ENCODE measurements at regions not wholly inside any gene's neighbourhood (a gene's known extent, or its start where the extent isn't known, plus 50 kb on each side); places are given as distances from the start of the nearest gene placed in this dataset.

DNA sequence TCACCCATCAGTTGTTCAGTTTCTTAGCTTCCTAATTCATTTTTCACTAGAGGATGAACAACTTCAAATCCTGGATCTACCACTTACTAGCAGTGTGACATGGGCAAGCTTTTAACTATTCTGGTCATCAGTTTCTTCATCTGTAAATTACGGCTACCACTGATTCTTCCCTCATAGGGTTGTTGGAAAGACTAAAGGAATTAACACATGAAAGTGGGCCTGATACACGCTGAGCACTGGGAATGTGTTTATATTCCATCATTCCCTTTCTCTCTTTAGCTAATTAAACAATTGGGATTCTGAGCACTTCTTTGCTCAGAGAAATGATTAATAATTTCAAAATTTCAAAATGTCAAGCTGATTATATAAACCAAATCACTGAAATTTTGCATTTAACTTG, 862.3 kb upstream of the GCFC2 start:
- DNase-seq: no peak

DNA sequence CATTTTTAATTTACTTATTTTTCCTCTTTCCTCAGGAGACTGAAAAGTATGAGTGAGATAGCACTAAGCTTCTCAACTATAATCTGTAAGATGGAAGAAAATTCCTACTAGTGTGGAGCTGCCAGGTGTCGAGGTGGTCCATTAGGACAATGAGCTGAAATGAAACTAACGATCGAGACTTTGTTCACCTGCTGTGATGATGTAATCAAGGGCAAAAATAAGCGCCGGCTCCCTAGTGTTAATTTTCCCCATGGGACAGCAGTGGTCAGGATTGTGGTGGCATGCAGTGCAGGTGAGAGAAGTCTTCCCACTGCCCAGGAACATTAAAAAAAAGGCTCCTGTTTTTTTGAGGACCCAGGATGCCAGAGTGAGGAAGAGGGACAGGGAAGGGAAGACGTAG, 859.1 kb upstream of the GCFC2 start:
- no peak for DNase-seq

DNA sequence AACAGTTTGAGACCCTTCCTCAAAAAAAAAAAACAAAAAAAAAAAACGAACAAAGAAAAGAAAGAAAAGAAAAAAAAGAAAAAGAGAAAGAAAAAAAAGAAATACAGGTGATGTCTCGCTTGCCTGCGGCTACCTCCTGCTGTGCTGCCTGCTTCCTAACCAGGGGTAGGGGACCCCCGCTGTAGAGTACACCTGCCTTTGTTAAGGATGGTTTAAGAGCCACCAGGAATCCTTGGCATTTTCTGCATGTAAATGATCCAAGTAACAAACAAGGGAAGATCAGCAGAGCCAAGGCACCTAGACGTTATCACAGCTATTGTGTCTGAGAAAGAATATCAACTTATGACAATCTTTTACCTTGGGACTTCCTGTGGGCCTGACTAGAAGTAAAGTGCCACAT, 856.8 kb upstream of the GCFC2 start:
- DNase-seq: no peak

DNA sequence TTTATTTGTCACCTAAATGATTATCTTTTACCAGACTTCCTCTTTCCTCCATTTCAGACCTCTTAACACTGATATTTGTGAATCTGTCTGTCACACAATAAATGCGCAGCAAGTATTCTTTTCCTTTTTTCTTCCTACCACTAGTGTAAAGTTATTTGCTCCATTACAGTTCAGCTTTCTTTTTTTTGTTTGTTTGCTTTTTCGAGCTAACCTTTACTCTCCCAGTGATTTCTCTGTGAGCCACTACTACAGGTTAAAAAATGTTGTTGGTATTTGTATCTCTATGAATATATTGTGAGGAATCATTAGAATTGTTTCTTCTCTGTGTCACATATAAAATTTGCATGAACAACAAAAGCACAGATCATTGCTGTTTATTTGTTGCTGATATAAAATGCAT, 854.0 kb upstream of the GCFC2 start:
- DNase-seq: no peak

DNA sequence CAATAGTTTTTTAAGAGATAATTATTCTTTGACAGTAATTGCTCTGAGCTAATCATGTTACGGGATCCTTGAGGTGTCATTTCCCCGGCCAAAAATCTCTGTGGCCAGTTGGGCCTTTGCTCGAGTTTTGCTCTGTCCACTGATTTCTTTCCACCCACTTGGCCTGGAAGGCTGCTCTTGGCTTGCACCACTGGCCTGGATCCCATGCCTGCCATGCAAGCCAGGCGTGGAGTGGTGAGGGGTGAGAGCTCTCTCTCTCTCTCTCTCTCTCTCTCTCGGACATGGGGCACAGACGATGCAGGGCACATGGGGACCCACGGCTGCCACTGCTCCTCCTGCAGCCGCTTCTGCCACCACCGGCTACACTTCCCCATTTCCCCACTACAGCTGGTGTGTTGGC, 853.0 kb upstream of the GCFC2 start:
- no peak for DNase-seq

DNA sequence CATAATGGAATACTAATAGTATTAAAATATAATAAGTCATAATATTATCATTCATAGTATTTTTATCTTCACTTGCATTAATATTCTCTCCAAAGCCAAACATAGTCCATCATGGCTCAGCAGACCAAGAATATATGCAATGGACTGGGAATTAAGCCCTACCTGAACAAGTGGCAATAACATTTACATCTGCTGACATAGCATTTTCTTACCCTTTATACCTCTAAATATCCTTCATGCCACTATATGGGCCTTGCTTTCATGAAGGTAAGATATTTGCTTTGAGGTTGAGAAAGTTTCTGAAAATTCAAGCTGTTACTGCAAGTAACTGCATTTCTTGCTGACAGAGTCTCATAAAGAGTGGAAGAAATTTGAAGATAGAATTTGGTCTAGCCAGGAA, 847.4 kb upstream of the GCFC2 start:
- DNase-seq: no peak

DNA sequence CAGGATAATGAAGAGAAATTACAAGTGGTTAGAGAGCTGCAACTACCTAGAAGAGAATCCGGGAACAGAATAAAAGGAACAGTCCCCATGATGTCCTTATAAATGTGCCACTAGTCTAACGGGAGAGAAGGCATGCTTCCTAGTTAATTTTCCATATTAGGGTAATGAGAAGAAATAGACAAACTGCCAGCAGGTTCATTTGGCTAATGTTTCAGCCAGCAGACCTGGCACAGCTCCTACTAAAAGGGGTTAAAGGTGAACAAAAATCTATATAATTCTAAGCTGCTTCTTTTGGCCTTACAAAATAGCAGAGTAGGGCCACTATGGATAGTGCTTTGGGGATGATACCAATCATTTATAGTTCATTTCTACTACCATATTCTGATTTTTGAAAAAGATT, 845.3 kb upstream of the GCFC2 start:
- DNase-seq: no peak

DNA sequence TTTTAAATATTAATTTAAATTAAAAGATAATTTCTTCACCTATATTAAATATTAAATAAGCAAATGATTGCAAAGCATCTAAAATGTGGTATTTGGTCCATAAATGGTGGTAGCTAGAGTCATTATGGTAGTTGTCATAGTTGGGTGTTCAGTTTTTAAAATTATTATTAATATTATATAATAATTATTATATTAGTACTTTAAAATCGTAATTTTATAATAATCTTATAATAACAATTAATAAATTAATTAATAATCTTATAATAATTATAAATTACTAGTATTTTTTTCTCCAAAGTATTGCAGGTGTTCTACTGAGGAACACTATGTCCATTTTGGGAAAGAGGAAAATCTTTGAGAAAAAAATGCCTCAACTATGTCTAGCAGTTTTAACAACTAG, 835.5 kb upstream of the GCFC2 start:
- DNase-seq: no peak

DNA sequence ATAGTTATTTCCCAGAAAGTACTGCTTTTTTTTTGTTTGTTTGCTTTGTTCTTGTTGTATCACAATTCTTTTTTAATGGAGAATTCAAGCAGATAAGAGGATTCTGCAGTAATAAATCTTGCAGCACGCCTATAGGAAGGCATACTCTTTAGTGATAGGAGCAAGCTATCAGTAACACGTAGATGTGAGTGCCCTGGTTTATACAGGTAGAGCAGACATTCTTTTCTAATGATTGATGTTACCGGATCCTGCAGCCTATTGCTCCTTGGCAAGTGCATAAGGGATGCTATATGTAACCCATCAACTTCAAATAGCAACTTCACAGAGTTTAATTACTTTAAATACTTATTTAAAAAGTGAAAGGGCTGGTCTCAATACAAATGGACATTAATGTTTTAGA, 834.2 kb upstream of the GCFC2 start:
- no peak for DNase-seq

DNA sequence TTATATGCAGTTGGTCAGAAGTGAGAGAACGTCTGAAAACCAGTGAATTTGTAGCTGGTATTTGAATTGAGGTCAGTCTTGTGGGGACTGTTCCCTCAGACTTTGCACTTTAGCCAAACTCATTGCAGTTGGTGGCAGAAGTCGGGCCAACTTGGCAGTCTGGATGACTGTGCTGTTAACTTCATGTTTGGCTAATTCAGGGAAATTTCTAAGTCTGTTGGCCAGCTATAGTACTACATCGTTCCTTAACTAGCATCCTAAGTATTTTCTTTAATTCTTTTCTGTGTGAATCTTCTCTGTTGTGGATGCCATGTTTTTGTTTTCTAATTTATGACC, 806.8 kb upstream of the GCFC2 start:
- DNase-seq: no peak

DNA sequence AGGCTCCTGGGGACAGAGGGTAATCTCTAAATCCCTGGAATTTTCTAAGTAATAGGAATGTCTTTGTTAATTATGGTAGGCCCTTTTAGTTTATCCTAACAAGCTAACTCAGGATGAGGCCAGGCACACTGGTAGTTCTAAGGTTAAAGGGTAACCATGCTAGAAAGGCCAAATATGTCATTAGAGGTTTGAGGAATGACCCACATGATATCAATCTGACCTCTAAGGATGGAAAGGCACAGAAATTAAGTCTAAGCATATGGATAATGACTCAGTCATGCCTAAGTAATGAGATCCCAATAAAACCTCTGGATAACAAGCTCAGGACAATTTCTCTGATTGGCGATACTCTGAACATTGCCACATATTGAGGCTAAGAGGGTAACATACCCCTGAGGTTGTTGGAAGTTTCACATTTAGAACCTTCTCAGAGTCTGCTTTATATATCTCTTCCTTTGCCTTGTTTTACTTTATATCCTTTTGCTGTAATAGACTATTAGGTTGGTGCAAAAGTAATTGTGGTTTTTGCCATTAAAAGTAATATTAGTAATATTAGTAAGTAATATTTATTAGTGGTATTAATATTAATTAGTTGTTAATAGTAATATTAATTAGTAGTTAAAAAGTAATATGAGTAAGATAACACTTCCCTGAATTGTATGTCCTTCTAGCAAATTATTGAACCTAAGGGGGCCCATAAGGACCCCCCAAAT, 806.3 kb upstream of the GCFC2 start:
- no peak for DNase-seq

DNA sequence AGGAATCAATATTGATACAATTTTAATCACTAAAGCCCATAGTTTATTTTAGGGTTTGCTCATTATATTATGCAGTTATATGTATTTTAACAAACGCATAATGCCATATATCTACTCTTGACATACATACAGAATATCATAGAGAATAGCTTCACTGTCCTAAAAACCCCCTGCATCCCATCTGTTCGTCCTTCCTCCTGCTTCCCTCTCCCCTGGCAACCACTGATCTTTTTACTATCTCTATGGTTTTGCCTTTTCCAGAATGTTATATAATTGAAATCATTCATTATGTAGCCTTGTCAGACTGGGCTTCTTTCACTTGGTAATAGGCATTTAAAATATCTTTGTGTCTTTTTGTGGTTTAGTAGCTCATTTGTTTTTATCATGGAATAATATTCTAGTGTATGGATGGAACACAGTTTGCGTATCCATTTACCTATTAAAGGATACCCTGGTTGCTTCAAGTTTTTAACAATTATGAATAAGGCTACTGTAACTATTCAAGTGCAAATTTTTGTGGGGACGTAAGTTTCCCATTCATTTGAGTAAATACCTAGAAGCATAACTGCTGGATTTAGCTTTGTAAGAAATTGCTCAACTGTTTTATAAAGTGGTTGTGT, 801.6 kb upstream of the GCFC2 start:
- DNase-seq: no peak

DNA sequence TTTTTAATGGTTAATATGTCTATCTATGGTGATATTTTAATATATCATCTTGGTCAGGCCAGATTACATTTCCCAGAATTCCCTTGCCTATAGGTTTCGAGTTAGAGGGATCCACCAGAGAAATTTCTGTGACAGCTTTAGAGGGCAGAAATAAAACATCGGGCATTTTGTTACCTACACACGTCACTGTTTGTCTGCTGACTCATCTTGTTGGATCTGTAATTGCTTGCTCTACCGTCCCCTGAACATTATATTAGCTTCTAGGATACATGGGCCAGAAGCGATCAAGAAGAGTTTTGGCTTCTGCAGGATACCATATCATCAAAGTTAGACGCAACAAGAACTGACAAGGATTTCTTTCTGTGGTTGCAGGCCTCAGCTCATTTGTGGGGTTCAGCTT, 795.8 kb upstream of the GCFC2 start:
- DNase-seq: no peak

DNA sequence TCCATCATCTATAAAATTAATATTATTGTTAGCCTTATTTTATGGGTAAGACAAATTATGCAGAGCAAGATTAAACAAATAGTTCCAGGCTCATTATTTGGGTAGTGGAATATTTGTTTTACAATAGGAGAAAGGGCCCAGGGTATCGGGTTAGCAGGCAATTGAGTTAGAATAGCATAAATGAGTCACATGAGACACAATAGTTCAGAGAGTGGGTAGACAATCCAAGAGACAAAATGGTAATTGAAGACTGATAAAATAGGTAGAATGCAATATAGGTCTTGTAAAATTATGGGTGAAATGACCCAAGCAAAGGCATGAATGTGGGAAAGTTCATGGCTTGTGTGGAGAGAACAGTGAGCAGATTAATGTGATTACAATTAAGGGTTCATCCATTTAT, 790.9 kb upstream of the GCFC2 start:
- DNase-seq: no peak

DNA sequence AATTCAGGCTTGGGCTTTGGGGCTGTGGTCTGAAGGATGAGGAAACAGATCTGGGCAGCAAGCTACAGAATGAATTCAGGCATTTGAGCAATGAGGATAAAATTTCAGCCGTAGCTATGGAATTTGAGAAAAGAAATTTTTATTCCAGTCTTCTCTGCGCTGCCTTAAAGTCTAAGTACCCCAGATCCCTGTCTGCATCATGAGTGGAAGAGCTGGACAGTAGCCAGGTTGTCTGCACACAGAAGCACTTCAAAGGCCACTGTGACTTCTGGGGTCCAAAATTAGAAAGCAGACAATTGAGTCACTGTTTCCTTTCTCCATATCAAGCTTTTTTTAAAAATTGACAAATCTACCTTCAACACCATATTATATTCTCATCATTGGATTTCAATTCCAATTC, 787.6 kb upstream of the GCFC2 start:
- DNase-seq: no peak

DNA sequence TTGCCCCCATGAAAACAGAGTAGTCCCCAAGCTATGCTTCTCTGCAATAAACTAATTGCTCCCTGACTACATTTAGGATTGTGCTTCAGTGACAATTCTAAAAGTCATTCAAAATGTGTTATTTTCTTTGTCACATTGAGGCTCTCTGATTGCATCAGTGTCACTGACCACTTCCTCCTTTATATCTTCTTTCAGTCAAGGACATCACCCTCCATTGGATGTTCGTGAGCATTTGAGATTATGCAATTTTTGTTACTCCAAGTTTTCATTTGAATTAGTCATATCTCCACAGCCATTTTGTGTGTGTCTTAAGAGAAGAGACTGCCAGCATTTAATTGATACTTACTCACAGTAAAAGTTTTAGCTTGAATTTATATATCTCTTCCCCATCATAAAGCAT, 780.8 kb upstream of the GCFC2 start:
- DNase-seq: no peak

DNA sequence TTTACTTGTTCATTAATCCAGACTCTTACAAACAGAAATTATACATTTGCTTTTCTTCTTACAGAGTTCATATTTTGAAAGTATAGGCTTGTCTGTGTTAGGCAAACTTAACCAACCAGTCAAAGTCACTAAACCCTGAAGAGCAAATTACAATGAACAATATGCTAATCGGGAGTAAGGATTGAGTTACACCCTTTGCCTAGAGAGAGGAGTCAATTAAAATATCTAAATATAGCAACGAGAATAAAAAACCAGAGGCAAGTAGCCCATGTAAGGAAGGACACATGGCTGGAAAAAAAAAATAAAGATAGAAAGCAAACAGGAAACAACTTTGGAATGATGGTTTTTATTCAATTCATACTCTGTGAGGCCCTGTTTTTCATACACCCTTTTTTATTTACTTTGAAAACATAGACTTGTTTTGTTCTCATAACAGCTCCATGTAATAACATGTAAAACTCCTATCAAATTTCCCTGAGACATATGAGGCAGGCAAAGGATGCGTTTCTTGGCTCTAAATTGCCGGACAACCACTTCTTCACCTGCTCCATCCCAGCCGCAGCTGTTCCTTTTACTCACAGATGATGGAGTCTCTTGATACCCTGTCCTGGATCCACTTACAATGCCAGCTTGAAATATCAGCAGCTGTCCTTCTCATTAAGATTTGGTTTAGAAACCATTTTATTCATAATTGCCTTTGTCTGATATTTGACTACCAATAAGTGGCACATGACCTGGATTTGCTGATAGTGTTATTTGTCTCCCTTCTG, 767.7 kb upstream of the GCFC2 start:
- peak; percentile 93 to 97 for DNase-seq

DNA sequence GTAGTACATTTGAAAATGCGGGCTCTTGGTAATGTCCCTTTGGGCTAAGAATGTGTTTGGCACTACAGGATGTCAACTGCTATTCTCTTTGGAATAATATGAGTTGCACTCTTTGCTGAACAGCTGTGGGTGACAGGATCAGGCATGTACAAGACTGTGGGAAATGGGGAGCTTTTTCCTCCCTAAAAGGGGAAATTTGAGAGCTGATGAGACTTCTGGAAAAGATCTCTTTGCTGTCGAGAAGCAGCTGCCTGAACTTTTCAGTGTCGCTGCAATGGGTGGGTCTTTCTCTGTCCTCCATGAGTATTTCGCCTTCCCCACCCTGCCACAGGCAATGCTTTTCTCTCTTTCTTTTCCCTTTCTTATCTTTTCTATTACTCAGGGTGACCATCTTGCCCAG, 762.2 kb upstream of the GCFC2 start:
- DNase-seq: no peak

DNA sequence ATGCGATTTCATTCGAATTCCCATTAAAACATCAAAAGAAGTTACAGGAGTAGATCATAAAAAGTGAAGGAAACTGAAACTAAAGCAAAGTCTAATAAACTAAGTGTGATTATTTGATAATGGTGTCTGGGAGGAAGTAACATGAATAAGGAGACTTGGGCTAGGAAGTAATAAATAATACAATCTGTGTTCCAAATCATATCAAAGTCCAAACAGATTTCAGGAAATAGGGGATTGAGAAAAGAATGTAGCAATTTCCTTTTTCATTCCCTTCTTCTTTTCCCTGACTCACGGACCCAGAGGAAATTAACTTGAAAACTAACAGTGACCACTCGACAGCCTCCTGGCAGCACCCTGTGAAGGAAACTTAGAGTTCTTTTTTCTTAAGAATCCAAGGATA, 758.4 kb upstream of the GCFC2 start:
- DNase-seq: no peak

DNA sequence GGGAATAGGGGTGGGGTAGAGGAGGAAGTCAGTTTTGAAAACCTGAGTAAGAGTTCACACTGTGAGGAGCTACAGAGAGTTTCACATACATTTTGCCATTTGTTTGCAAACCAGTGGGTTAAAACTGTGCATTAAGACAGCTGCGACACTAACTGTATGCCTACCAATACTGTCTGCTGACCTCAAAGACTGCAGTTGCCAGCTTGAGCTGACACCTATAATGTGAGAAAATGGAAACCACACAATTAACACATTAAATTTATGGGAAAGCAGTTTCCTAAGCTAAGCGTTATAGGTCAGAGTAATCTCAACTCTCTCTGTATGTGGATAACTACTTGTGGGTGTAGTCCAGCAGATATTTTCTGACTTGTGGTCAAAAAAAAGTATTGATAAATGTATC, 756.6 kb upstream of the GCFC2 start:
- peak in 1 of 2 experiments; percentile 43 for DNase-seq

DNA sequence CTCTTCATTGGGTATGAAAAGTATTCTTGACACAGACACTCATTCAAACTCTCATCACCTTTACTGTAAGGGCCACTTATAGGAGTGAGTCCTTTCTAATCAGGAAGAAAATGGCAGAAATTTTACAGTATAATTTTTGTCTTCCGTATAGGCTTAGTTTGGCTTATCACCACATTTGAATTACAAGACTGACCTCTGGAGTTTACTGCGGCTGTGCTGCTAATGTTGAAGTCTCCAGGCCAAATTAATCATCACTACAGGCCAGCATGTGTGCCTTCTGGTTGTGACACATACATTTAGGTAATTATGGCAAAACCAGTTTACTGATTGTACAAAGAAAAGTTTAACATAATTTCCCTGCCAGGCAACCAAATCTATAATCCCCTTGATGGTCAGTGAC, 753.6 kb upstream of the GCFC2 start:
- peak in 1 of 2 experiments; percentile 6 for DNase-seq

DNA sequence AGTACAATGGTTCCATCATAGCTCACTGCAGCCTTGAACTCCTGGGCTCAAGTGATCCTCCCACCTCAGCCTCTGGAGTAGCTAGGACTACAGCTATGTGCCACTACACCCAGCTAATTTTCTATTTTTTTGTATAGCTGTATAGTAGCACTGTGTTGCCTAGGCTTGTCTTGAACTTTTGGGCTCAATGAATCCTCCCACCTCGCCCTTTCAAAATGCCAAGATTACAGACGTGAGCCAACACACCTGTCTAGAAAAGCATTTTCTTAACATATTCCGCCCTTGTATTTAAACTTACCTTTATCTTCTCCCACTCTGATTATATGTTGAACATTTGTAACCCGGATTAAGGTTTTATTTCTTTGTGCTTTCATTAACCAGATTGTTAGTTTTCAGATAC, 750.7 kb upstream of the GCFC2 start:
- no peak for DNase-seq

DNA sequence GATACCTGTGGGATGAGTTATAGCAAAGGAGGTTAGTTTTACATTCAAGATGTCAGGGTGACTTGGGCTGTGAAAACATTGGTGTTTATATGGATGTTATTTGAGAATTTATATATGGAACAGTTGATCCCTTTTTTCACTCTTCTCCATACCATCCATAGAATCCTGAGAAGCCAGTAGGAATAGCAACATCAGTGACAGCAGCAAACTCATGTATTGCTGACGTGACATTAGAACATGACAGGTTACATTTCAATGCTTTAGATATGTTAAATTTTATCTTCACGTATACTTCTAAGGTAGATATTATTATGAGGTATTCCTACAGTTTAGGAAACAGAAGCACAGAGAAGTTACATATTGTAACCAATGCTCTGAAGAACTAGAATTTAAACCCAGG, 745.2 kb upstream of the GCFC2 start:
- DNase-seq: no peak

DNA sequence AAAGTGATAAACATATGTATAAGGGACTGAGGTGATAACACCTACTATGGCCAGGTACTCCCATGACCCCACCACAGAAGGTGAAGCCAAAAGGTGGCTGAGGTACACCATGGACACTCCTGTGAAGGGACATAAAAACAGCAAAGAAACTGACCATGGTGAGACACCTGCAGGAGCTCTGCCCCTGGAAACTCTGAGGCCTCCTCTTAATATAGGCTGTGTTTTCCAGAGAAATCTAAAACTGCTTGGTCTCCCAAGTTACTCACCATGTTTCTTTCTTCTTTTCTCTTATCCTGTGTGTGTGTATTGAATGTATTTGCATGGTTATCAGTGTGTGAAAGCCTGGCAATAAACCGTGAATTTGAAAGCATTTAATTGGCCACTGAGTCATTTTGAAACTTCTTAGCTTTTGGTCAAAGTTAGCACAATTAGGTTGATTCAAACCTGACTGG, 739.3 kb upstream of the GCFC2 start:
- DNase-seq: no peak

DNA sequence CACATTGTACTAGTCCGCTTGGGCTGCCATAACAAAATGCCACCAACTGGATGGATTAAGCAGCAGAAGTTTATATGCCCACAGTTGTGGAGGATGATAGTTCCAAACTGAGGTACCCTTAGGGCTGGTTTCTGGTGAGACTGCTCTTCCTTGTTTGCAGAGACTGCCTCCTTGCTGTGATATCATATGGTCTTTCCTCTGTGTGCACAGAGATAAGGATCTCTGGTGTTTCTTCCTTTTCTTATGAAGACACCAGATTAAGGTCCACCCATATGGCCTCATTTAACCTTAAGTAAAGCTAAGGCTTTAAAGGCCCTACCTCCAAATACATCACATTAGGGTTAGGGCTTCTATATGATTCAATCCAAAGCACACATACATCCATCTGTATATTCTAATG, 738.2 kb upstream of the GCFC2 start:
- DNase-seq: no peak

All from NCI-H526 (cell line).